22Rv1 (cell line): ENCODE measurements at regions not wholly inside any gene's neighbourhood (a gene's known extent, or its start where the extent isn't known, plus 50 kb on each side); places are given as distances from the start of the nearest gene placed in this dataset.

Experiments
- ZFX ChIP-seq: fragments of 450-650 bp; IDR thresholded peaks from 2 replicates; pipeline ENCODE4 v1.6.1; 2017; ENCODE audit warnings: antibody characterized with exemption, borderline replicate concordance
- TF ChIP-seq, protein P1 (sequence below): fragments of 450-650 bp; IDR thresholded peaks from 2 replicates; pipeline ENCODE4 v1.5.1; 2017; ENCODE audit warnings: mild to moderate bottlenecking

- no peak for TF ChIP-seq ZFX
- TF ChIP-seq, protein P1, sequence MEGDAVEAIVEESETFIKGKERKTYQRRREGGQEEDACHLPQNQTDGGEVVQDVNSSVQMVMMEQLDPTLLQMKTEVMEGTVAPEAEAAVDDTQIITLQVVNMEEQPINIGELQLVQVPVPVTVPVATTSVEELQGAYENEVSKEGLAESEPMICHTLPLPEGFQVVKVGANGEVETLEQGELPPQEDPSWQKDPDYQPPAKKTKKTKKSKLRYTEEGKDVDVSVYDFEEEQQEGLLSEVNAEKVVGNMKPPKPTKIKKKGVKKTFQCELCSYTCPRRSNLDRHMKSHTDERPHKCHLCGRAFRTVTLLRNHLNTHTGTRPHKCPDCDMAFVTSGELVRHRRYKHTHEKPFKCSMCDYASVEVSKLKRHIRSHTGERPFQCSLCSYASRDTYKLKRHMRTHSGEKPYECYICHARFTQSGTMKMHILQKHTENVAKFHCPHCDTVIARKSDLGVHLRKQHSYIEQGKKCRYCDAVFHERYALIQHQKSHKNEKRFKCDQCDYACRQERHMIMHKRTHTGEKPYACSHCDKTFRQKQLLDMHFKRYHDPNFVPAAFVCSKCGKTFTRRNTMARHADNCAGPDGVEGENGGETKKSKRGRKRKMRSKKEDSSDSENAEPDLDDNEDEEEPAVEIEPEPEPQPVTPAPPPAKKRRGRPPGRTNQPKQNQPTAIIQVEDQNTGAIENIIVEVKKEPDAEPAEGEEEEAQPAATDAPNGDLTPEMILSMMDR: no peak
Observed at GRCh38 chr11:16630651-16631050, 107.8 kb upstream of the C11orf58 start.
